SW480 (cell line): ENCODE measurements at regions not wholly inside any gene's neighbourhood (a gene's known extent, or its start where the extent isn't known, plus 50 kb on each side); places are given as distances from the start of the nearest gene placed in this dataset.
"Not testable (repeated sequence)": the region's sequence is repeated elsewhere in the genome, so short reads cannot be mapped to it uniquely, and the experiment has no call there.

ENCODE experiments used
- DNase-seq: peaks from one replicate; pipeline ENCODE4 v3.0.0-alpha.2; 2016; ENCODE audit warnings: low spot score

- DNase-seq = no peak
Measured at GRCh38 chr21:28523367-28523766, 469.3 kb downstream of the LTN1 start.

DNA sequence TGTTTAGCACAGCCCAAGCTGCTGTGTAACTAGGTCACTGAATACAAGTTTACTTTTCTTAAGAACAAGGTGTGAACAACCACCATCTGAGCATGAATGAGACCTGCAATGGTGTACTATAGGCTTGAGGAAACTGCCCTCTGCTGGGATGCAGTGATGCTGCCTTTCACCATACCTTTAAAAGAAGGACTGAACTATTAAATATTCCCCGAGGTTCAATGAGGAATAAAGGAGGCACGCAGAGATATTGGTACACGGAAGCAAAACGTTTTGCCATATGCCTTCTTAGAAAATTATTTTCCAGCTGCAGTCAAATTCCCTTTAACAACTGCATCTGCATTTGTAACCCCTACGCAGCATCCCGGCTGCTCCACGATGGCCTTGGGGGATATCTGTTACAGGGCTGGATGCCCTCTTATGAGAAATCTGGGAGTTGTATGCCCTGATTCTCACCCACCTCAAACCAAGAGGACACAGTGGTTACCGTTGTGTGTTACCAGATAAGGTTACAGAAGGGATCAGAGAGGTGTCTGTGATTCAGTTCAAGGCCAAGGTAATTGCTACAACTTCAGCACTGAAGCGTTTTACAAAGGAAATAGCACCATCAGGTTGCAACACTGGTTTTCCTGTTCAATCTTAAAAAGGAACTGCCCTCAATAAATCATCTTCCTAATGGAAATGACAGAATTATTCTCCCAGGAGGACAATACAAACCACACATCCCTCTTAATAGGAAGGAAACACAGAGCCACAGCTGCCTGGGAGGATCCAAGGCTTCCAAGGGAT lies 470.5 kb downstream of the LTN1 start:
- DNase-seq = peak; percentile 30

GRCh38 chr21:28518630-28519029 lies 474.0 kb downstream of the LTN1 start:
- DNase-seq = no peak

DNA sequence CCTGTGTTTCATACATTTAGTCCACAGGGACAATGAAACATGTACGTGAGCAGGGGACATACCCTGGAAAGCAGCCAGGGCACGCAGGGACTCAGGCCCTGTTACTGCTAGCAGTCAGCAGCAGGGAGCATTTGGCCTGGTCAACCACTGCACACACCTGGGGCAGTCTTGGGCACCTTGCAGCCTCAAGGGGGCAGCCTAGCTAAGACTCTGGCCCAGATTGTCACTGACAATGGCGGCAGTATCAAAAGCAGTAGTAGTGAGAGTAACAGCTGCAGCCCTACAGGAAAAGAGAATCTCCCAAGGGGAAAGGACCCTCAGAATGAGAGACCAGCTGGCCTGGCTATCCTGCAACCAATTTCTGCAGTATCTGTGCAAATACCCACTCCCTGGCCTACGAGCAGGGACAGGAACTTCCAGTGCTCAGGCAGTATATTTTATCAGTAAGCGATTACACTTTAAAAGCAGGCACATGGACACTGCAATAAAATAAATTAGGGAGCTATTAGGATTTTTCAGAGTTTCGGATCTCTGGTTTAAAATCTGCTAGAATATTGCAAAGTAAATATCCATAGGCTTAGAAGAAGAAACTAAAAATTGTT lies 475.6 kb downstream of the LTN1 start:
- peak; percentile 69 for DNase-seq

GRCh38 chr21:28516021-28516420 lies 476.7 kb downstream of the LTN1 start:
- no peak for DNase-seq

DNA sequence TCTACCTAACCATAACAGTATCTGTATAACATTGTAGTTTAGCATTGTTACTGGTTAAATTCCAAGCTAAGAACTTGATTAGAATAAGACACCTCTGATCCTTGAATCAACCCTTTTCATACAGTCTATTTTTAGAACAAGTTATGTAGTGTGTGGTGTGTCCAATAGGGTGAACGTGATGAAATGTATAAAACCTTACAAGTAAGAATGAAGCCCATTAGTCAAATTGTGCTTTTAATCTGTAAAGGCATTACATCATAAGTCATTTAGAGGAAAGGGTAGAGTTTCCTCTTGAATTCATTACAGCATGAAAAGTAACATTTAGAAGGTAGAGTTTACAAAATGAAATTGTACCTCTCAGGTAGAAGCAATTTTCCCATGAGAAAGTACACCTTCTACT lies 479.2 kb downstream of the LTN1 start:
- DNase-seq = no peak

- DNase-seq = no peak
Measured at GRCh38 chr21:28509031-28509430, 483.6 kb downstream of the LTN1 start.

GRCh38 chr21:28508126-28508525 lies 484.6 kb downstream of the LTN1 start:
- no peak for DNase-seq

GRCh38 chr21:28496517-28496916 lies 496.2 kb downstream of the LTN1 start:
- no peak for DNase-seq

GRCh38 chr21:28492127-28492526 lies 500.6 kb downstream of the LTN1 start:
- DNase-seq = no peak

DNA sequence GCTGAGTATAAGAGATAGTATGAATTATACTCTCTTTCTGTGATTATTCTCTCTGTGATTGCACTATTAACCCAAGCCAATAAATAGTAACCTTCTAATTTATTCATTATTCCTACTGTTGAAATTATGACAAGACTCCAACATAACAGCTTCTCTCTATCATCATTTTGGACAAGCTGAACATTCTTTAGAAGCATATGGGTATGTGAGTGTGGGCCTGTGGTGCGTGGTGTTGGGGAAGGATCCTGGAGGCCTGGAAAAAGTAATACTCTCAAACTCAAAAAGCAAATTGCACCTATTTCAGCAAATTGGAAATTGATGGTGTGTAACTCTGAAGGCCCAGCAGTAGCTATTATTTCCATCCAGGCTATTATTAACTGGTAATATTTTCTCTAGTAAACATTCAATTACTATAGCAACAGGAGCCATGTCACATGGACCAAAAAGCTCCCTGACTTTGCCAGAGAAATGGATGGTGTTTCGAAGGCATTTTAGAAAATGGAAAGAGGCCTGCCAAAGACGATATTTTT lies 502.8 kb downstream of the LTN1 start:
- no peak for DNase-seq

DNA sequence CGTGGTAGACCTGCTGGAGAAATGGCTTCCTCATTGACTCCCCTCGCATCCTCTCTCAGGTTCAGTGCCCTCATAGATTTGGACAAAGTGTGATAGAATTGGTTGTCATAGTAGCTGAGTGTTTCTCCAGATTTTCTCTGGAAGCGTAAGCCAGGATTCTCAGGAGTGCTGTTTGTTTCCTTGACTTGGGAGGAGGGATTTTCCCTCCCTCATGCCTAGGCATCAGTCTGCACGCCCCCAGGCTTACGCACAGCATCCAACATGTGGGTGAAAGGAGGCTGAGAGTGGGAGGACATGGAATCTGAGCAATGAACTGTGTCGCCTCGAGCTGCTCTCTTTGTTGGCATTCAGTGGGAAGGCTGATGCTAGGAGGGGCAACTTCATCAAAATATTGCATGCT lies 503.5 kb downstream of the LTN1 start:
- DNase-seq = no peak

DNA sequence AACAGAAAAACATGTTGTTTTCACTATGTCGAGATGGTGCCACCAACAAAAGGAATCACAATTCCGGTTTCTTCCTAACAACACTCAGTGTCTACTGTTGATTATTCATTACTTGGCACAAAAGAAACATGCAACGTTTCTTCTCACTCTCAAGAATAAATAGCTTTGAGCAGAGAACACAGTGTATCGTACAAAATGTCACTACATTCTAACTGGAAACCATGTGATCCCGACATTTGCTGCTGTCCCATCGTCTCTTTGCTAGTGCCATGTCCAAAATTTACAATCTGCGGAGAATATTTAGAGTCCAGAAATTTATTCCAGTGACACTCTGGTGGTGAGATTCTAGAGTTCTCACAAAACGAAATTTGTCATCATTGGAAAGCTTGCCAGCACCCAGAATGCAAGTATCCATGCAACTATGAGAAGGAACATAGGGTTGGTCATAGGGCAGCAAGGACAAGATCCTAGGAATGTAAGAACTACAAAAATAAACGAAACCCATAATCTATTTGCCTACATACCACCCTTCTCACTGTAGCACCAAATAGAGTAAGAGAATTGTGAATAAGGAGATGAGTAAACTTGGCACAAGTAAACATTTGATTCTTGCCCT lies 505.1 kb downstream of the LTN1 start:
- DNase-seq = no peak

DNA sequence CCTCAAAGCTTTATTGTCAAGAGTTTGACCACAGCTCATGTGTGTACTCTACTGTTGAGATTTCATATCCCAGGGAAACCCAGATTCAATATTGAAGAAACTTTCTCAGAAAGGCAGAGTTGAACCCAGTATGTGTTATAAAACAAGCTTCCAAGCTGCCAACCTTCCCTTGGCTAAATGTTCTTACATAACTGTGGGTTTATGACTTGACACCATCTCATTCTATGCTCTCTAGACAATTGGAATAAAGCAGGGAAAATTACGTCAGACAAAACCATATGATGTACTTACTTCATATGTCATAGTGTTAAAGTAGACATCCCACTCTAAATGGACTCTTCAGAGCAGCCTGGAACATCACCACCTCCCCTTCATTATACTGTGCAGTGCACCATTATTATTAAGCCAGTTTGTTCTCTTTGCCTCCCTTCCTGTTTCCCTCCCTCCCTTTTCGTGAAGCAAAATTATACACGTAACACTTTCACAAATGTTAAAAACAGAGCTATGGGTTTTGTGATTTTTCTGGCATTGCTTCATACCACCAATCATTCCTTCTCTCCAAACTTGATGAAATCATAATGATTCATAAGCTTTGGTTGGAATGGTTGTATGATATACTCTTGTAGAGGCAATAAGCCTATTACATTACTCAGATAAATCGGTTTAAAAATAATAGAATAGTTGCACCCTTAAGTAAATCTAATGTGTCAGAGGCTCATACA lies 507.2 kb downstream of the LTN1 start:
- no peak for DNase-seq

- no peak for DNase-seq
Measured at GRCh38 chr21:28483301-28484035, 509.2 kb downstream of the LTN1 start.

GRCh38 chr21:28482657-28483056 lies 510.0 kb downstream of the LTN1 start:
- no peak for DNase-seq

- no peak for DNase-seq
Measured at GRCh38 chr21:28480470-28480869, 512.2 kb downstream of the LTN1 start.

DNA sequence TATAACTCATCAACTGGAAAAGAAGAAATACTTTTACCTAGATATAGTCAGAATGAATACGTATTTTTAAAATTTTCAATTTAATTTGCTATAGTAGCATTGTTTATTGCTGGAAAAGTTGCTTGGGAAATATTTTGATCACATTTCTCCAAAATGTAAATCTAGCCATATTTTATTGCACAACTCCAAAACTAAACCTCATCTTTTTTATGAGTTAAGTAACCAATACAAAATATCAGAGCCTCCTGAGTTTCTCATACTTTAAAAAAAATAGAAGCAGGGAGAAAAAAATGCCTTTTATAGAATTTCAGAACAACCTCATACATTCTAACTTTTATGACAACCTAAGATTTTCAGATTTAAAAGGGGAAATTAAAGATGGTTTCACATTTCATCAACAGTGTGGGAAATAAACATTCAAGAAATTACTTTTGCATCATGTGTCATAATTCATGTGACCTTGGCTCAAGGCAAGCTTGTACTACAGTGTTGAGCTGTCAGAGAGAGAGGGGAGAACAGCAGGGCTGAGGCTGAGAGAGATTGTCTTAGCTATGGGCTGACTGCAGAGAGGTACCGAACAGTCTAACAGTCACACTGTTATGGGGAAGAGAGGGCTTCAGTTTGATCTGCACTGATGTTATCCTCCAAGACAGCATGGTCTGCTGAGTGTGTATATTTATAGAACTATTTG lies 519.0 kb downstream of the LTN1 start:
- no peak for DNase-seq

DNA sequence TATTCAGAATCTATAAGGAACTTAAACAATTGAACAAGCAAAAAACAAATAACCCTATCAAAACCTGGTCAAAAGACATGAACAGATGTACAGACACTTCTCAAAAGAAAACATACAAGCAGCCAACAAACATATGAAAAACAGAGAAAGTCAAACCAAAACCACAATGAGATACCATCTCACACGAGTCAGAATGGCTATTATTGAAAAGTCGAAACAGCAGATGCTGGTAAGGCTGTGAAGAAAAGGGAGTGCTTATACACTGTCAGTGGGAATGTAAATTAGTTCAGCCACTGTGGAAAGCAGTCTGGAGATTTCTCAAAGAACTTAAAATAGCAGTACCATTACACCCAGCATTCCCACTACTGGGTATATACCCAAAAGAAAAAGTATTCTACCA lies 520.1 kb downstream of the LTN1 start:
- DNase-seq = not testable (repeated sequence)

GRCh38 chr21:28464988-28465387 lies 527.7 kb downstream of the LTN1 start:
- DNase-seq = no peak

GRCh38 chr21:28464095-28464494 lies 528.6 kb downstream of the LTN1 start:
- DNase-seq = no peak
